ENCODE measurements at regions not wholly inside any gene's neighbourhood (a gene's known extent, or its start where the extent isn't known, plus 50 kb on each side); places are given as distances from the start of the nearest gene placed in this dataset.

- TF ChIP-seq TAF1 (IDR thresholded peaks at IDR 0.05; ENCODE audit: borderline replicate concordance, insufficient read depth, low read length) (no peak), SIN3A (IDR thresholded peaks at IDR 0.05; ENCODE audit: borderline replicate concordance, insufficient read depth, low read length) (no peak), REST (IDR thresholded peaks at IDR 0.05; ENCODE audit: insufficient read depth in 1 of 2, low read depth in 2 of 2, low read length in 2 of 2) (no peak)
These were observed 198.9 kb upstream of the RGS6 start for GRCh38 chr14:71733210-71733883.
